GM19452 (cell line): ENCODE measurements at regions not wholly inside any gene's neighbourhood (a gene's known extent, or its start where the extent isn't known, plus 50 kb on each side); places are given as distances from the start of the nearest gene placed in this dataset.

Experiments used
- ATAC-seq: cut with Tn5 transposase; IDR thresholded peaks from one replicate; pipeline ENCODE4 v1.9.1; 2021; ENCODE audit not compliant: unreplicated experiment

GRCh38 chr2:129742415-129743180, 236.9 kb upstream of the RAB6C start:
- ATAC-seq: no peak

GRCh38 chr2:129744141-129744540, 235.3 kb upstream of the RAB6C start:
- no peak for ATAC-seq

GRCh38 chr2:129744649-129745048, 234.8 kb upstream of the RAB6C start:
- no peak for ATAC-seq

GRCh38 chr2:129747500-129748125, 231.9 kb upstream of the RAB6C start:
- ATAC-seq: no peak

- no peak for ATAC-seq
These were observed 231.2 kb upstream of the RAB6C start for GRCh38 chr2:129748250-129748649.

- ATAC-seq: no peak
These were observed 230.8 kb upstream of the RAB6C start for GRCh38 chr2:129748653-129749052.

GRCh38 chr2:129751409-129751808, 228.1 kb upstream of the RAB6C start:
- ATAC-seq: no peak

GRCh38 chr2:129752176-129752575, 227.3 kb upstream of the RAB6C start:
- no peak for ATAC-seq

GRCh38 chr2:129752686-129753085, 226.8 kb upstream of the RAB6C start:
- no peak for ATAC-seq

GRCh38 chr2:129753261-129753660, 226.2 kb upstream of the RAB6C start:
- ATAC-seq: no peak

- ATAC-seq: no peak
These were observed 225.0 kb upstream of the RAB6C start for GRCh38 chr2:129754421-129754820.

- no peak for ATAC-seq
These were observed 224.6 kb upstream of the RAB6C start for GRCh38 chr2:129754831-129755230.

GRCh38 chr2:129755786-129756185, 223.7 kb upstream of the RAB6C start:
- no peak for ATAC-seq

- ATAC-seq: no peak
These were observed 223.2 kb upstream of the RAB6C start for GRCh38 chr2:129756276-129756675.

- no peak for ATAC-seq
These were observed 222.0 kb upstream of the RAB6C start for GRCh38 chr2:129757366-129757914.

- ATAC-seq: no peak
These were observed 221.3 kb upstream of the RAB6C start for GRCh38 chr2:129757915-129758783.

GRCh38 chr2:129758784-129759471, 220.5 kb upstream of the RAB6C start:
- ATAC-seq: no peak

GRCh38 chr2:129759472-129760010, 219.9 kb upstream of the RAB6C start:
- ATAC-seq: no peak

GRCh38 chr2:129760669-129761068, 218.8 kb upstream of the RAB6C start:
- ATAC-seq: no peak

- no peak for ATAC-seq
These were observed 217.9 kb upstream of the RAB6C start for GRCh38 chr2:129761569-129762021.
